ENCODE measurements at regions not wholly inside any gene's neighbourhood (a gene's known extent, or its start where the extent isn't known, plus 50 kb on each side); places are given as distances from the start of the nearest gene placed in this dataset.

GRCh38 chr9:105871540-105871939 lies 177.2 kb downstream of the TMEM38B start:
- no peak for TF ChIP-seq CTCF (IDR thresholded peaks at IDR 0.05)
- no peak for TF ChIP-seq POLR2A (IDR thresholded peaks at IDR 0.05)

Data from lower leg skin (tissue), 3 donors.